Stimulated activated CD8-positive, alpha-beta memory T cell treated with anti-CD3 and anti-CD28 coated beads, Interleukin-12 subunit alpha, Interleukin-12 subunit beta, amount 100 ng/mL, for 1 hour (primary cell): ENCODE measurements at regions not wholly inside any gene's neighbourhood (a gene's known extent, or its start where the extent isn't known, plus 50 kb on each side); places are given as distances from the start of the nearest gene placed in this dataset.

Source experiments
- DNase-seq: peaks from one replicate; pipeline ENCODE4 v3.0.0-alpha.2; 2020; ENCODE audit warnings: low read depth

GRCh38 chr2:12827721-12828120 lies 111.0 kb downstream of the TRIB2 start:
- DNase-seq = no peak

DNA sequence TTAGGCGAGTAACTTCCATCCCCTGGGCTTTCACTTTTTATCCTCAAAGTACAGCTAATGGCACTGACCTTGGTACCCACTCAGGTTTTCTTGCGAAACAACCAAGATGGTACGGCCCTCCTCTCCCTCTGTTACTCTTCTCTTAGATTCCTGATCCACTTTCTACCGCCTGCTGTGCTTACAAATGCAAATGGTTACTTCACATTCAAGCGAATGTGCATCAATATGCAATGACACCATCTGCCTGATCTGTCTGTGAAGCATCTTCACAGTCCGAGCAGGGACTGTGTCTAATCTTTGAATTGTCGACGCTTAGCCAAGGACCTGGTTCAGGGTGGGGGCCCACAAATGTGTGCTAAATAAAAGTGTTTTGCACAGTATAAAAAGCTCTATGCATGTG lies 112.2 kb downstream of the TRIB2 start:
- DNase-seq = no peak

DNA sequence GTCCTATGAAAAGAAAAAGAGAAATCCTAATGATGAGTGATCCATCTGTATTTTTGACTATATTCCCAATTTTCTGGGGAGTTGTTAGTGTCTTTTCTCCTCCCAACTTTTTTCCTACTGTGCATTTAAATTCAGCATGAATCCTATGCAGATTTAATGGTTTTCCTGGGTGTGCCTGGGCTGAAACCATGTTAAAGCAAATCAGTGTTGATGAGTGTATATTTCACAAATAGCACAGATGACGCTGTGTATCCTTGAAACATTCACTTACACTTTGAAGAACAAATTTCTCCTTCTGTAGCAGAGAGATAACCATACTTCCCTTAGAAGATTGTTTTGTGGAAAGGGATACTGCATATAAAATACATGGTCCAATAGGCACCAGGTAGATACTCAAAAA lies 114.3 kb downstream of the TRIB2 start:
- DNase-seq = no peak

DNA sequence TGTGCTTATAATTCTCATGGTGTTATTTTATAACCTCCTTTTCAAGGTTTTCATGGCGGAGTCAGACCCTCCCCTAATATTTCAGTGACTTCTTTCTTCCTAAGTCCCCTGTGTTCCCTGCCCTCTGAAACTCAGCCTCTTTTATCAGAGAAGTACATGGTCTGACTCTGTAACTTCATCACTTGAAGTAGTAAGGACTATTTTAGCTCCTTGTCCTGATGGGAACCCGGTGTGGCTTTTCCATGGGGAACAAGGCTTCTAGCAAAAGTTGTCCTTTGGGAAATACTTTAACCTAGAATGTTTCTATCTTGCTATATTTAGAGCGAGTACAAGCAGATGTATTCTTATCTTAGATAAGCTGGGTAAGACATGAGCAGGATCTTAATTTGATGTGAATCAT lies 117.5 kb downstream of the TRIB2 start:
- no peak for DNase-seq

DNA sequence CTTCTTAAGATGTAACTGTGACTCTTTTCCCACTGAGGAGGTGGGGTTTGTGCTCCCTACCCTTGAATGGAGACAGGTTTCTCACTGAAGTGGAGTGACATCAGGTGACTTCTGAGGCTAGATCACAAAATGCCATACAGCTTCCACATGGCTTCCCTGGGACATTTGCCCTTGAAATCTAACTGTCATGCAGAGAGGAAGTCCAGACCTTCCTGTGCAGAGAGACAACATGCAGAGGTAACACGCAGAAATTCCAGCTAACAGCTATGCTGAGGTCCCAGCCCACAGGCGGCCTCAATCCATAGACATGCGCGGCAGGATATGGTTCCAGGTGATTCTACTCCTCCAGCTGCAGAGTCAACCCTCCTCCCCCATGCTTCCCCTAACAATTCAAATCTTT lies 119.0 kb downstream of the TRIB2 start:
- DNase-seq = no peak

- no peak for DNase-seq
These were observed 122.6 kb downstream of the TRIB2 start for GRCh38 chr2:12839339-12839738.

DNA sequence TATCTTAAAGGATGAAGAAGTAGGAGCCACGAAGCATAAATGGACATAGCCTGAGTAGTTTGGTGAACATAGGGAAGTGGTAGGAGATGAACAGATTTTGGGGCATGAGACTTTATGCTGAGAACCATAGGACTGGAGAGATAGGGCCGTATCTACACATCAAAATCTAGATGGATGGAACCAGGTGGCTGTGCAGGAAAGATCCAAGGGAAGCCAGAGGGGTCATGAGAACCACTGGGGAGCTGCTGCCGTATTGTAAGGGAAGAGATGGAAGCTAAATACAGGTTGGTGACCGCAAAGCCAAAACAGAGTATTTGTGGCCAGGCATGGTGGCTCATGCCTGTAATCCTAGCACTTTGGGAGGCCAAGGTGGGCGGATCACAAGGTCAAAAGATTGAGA lies 124.3 kb downstream of the TRIB2 start:
- DNase-seq = no peak

GRCh38 chr2:12842917-12843316 lies 126.2 kb downstream of the TRIB2 start:
- DNase-seq = no peak

DNA sequence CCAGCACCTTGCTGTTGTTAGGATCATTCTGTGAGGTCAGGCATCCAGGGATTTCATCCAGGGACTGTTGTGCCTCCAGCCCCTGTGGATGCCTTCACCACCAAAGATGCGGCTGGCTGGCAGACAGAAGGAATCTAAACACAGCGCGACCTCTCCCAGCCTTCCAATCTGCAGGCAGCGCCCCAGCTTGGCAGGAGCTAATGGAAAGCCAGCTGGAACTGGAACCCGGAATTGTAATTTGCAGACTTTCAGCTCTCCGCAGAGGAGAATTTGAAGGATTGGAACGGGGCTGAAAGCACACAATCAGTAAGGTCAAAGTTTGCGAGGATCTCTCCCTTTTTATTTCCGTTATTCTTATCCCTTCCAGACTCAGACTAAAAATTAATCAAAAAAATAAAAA lies 127.8 kb downstream of the TRIB2 start:
- DNase-seq = no peak

- DNase-seq = no peak
These were observed 131.2 kb downstream of the TRIB2 start for GRCh38 chr2:12847694-12848575.

DNA sequence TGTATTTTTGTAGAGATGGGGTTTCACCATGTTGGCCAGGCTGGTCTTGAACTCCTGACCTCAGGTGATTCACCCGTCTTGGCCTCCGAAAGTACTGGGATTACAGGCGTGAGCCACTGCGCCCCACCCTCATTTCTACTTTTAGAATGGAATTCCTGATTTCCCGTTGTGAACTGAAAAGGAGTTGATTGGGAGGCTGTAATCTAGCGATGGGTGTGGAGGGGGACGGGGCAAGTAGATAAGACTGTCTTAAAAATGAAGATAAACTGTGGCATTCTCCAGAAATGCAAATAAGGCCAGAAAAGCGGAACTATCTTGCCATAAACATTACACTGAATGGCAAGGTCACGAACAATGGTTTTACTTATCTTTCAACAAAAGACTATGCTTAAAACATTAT lies 135.4 kb downstream of the TRIB2 start:
- no peak for DNase-seq

DNA sequence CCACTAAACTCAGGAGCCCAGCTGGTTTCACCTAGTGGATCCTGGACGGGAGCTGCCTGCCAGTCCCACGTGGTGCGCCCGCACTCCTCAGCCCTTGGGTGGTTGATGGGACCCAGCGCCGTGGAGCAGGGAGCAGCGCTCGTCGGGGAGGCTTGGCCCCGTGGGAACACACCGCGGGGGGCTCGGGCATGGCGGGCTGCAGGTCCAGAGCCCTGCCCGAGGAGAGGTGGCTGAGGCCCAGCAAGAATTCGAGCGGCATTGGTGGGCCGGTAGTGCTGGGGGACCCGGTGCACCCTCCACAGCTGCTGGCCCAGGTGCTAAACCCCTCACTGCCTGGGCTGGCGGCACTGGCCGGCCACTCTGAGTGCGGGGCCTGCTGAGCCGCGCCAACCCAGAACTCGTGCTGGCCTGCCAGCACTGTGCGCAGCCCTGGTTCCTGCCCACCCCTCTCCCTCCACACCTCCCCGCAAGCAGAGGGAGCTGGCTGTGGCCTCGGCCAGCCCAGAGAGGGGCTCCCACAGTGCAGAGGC lies 137.3 kb downstream of the TRIB2 start:
- DNase-seq = no peak

DNA sequence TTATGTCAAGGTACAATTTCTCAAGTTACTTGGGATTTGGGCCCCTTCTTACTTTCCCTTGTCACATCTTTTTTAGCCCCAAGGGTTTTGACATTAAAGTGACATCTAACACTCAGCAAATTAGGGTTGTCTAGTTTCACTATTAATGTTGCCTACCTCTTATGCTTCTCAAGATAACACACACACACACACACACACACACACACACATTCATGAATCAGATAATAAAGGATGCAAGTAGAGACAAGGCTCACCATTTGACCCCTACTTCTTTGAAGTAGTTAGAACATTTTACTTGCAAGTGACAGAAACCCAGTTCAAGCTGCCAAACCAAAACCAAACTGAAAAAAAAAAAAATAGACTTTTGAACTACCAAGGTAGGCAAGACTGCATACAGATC lies 138.8 kb downstream of the TRIB2 start:
- DNase-seq = no peak

GRCh38 chr2:12856934-12857601 lies 140.3 kb downstream of the TRIB2 start:
- no peak for DNase-seq

DNA sequence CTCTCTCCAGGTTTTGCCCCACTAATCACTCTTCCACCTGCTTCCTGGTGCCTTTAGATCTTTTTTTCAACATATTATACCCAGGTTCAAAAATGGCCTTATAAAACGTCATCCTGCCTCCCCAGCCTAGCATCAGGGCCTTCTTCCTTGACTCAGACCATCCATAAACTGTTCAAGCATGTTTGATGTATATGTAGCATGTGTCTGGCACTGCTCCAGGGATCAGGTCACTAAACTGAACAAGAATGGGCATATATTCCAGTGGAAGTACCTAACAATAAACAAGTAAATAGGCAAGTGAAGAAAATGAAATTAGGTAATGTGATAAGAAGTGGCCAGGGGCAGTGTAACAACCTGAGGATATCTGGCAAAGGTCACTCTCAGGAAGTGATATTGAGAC lies 141.2 kb downstream of the TRIB2 start:
- DNase-seq = no peak

- DNase-seq = no peak
These were observed 142.1 kb downstream of the TRIB2 start for GRCh38 chr2:12858786-12859185.

GRCh38 chr2:12861344-12861930 lies 144.7 kb downstream of the TRIB2 start:
- no peak for DNase-seq

GRCh38 chr2:12862541-12862940 lies 145.8 kb downstream of the TRIB2 start:
- DNase-seq = no peak

- DNase-seq = no peak
These were observed 147.2 kb downstream of the TRIB2 start for GRCh38 chr2:12863937-12864336.

DNA sequence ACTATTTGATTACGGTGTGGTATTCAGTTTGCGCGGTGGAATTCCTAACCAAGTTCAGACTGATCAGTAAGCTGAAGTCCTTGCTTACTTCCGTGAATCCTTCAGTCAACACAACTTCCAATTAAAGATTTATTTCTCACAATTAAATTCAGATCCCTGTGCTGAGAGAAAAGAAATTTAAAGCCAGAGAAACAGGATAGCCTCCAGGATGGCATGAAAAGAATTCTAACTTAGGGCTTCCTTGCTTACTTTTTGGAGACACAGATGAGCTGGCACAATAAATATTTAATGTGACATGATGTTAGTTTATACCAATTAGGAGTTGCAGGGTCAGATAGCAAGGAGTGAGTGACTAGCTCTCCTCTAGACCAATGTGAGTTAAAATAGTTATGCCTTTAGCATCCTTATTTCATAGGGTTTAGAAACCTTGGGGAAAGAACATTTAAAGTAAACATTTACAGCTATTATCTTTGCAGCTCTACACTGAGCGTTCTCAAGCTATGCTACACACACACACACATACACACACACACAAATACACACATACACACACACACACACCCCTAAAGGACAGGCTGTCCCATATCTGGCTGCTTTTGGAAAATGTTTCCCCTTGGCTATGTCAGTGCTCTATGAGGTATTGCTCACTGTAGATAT lies 151.0 kb downstream of the TRIB2 start:
- DNase-seq = no peak

- DNase-seq = no peak
These were observed 154.0 kb downstream of the TRIB2 start for GRCh38 chr2:12870692-12871091.

GRCh38 chr2:12871694-12872315 lies 155.1 kb downstream of the TRIB2 start:
- DNase-seq = no peak
